ENCODE measurements at regions not wholly inside any gene's neighbourhood (a gene's known extent, or its start where the extent isn't known, plus 50 kb on each side); places are given as distances from the start of the nearest gene placed in this dataset.

DNA sequence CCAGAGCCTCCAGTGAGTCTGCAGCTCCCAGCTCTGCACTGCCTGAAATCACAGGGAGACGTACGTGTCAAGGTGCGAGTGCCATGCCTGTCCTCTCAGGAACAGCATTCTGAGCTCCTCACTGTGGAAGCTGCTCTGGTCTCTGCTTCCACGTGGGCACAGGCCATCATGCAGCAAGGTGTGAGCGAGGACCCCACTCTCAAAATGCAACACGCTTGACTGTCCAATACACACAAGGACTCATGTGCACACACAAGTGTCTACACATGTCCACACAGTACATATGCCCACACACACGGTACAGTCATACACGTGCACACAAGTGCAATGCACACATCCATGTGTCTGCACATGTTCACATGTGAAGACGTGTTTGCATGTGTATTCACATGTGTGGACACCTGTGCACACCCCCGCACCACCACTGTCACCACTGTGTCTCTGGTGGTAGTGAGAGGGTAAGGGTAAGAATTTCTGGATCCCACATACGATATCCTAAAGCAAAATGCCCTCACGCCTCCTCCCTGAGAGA lies 260.5 kb downstream of the DLL1 start:
- TF ChIP-seq, protein P1, sequence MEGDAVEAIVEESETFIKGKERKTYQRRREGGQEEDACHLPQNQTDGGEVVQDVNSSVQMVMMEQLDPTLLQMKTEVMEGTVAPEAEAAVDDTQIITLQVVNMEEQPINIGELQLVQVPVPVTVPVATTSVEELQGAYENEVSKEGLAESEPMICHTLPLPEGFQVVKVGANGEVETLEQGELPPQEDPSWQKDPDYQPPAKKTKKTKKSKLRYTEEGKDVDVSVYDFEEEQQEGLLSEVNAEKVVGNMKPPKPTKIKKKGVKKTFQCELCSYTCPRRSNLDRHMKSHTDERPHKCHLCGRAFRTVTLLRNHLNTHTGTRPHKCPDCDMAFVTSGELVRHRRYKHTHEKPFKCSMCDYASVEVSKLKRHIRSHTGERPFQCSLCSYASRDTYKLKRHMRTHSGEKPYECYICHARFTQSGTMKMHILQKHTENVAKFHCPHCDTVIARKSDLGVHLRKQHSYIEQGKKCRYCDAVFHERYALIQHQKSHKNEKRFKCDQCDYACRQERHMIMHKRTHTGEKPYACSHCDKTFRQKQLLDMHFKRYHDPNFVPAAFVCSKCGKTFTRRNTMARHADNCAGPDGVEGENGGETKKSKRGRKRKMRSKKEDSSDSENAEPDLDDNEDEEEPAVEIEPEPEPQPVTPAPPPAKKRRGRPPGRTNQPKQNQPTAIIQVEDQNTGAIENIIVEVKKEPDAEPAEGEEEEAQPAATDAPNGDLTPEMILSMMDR (IDR thresholded peaks at IDR 0.05), result no peak
- no peak for TF ChIP-seq POLR2A (IDR thresholded peaks at IDR 0.05)
